ENCODE measurements at regions not wholly inside any gene's neighbourhood (a gene's known extent, or its start where the extent isn't known, plus 50 kb on each side); places are given as distances from the start of the nearest gene placed in this dataset.
"Not testable (repeated sequence)": the region's sequence is repeated elsewhere in the genome, so short reads cannot be mapped to it uniquely, and the experiment has no call there.

DNA sequence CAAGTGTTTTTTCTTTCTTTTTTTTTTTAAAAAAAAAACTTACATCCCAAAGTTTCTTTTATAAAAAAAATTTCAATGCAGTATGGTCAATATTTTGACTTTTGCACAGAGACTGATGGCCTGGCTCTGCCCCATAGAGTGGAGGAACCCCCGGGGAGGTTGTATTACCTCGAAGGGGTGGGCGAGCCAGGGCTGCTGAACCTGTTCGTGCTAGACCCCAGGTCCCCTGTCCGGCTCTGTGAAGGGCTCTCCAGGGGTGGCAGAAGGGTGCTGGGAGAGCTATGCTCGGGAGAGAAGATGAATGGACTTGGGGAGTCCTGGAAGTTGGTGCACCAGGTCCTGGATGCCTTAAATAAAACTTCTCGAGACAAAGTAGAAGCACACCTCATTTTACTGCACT is 446.4 kb upstream of the KLF6 start:
- Mint-ChIP-seq H3K4me1 (peaks cover 0 to 5% (median 0%) of the 10 kb centered on the region in 7 donors), H3K36me3 (peaks cover 0 to 3% (median 0%) of the 10 kb centered on the region in 5 donors), H3K27me3 (peaks cover 0 to 12% (median 0%) of the 10 kb centered on the region in 5 donors), H3K4me3 (no peak overlapping the region), H3K9me3 (peaks cover 0 to 4% (median 0%) of the 10 kb centered on the region in 11 donors), H3K27ac (no peak overlapping the region)
- peaks cover 0 to 11% of the 10 kb centered on the region in 2 donors for H3K4me1 ChIP-seq (ENCODE audit: control insufficient read depth in 2 of 2, insufficient read depth in 2 of 2, low read length in 2 of 2)
- POLR2A ChIA-PET = interaction anchor here (0.6 kb wide), 1 partner anchor 488 kb away, joined by 3 read pairs; no protein-coding TSS in a partner anchor
- DNase-seq = no peak
- H3K27me3 ChIP-seq (ENCODE audit: control insufficient read depth in 2 of 2, insufficient read depth in 2 of 2, low read length in 2 of 2) = no peaks in the 10 kb centered on the region
- no peak for ATAC-seq
- H3K4me3 ChIP-seq (ENCODE audit: low read length) = no peak overlapping the region
- H3K9me3 ChIP-seq (ENCODE audit: control insufficient read depth in 2 of 3, low read length in 3 of 3) = no peaks in the 10 kb centered on the region
- CTCF ChIA-PET = no interaction called here
- H3K36me3 ChIP-seq (ENCODE audit: control insufficient read depth in 2 of 3, insufficient read depth in 3 of 3, low read length in 3 of 3) = no peaks in the 10 kb centered on the region
- intact Hi-C loops (cut with micrococcal nuclease) = no loop called here
- no peak overlapping the region for H3K27ac ChIP-seq (ENCODE audit: low read depth, low read length)

DNA sequence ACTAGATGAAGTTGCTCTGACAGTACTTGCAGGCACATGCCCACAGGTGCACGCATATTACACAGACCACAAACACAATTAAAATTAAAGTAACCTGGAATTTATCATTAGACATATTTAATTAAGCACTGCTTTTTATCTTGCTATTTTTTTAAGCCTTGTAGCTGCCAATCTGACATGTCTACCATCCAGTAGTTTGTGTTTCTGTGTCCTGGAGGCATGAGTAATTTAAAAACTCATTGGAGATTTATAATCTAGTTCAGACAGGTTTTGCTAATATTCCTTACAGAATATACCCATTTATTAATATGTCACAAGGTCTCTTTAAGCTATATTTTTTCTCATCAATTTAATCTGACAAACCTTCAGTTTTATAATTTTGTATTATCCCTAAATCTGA is 445.0 kb upstream of the KLF6 start:
- ChIA-PET CTCF (no interaction called here), POLR2A (no interaction called here)
- H3K36me3 ChIP-seq (ENCODE audit: control insufficient read depth in 2 of 3, insufficient read depth in 3 of 3, low read length in 3 of 3) = no peaks in the 10 kb centered on the region
- Mint-ChIP-seq H3K27ac (no peak overlapping the region), H3K4me1 (peaks cover 0 to 5% (median 0%) of the 10 kb centered on the region in 7 donors), H3K27me3 (peaks cover 0 to 11% (median 0%) of the 10 kb centered on the region in 5 donors), H3K4me3 (no peak overlapping the region), H3K9me3 (peaks cover 0 to 2% (median 0%) of the 10 kb centered on the region in 11 donors), H3K36me3 (peaks cover 0 to 3% (median 0%) of the 10 kb centered on the region in 5 donors)
- no peak for DNase-seq
- no peak overlapping the region for H3K27ac ChIP-seq (ENCODE audit: low read depth, low read length)
- H3K9me3 ChIP-seq (ENCODE audit: control insufficient read depth in 2 of 3, low read length in 3 of 3) = no peaks in the 10 kb centered on the region
- H3K4me1 ChIP-seq (ENCODE audit: control insufficient read depth in 2 of 2, insufficient read depth in 2 of 2, low read length in 2 of 2) = no peaks in the 10 kb centered on the region
- no peak overlapping the region for H3K4me3 ChIP-seq (ENCODE audit: low read length)
- no peaks in the 10 kb centered on the region for H3K27me3 ChIP-seq (ENCODE audit: control insufficient read depth in 2 of 2, insufficient read depth in 2 of 2, low read length in 2 of 2)
- no peak for ATAC-seq
- intact Hi-C loops (cut with micrococcal nuclease) = no loop called here

DNA sequence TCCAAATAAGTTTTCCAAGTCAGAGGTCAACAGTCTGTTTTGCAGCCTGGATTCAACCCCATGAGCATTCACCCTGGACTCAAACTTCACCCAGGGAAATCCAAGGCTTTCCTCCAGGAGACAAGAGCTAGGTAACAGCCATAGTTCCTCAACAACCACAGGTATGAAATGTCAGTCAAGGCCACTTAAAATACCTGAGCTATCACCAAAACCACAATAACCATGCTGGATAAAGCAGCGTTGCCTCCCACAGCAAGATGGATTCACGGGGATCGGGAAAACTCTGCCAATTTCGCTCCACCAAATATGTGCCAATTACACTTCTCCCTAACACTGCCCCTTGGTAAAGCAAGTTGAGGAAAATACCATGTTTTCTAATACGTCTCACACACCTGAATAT is 444.1 kb upstream of the KLF6 start:
- CTCF ChIA-PET = interaction anchor here (0.6 kb wide), 1 partner anchor 202 kb away, joined by 3 read pairs; no protein-coding TSS in a partner anchor

DNA sequence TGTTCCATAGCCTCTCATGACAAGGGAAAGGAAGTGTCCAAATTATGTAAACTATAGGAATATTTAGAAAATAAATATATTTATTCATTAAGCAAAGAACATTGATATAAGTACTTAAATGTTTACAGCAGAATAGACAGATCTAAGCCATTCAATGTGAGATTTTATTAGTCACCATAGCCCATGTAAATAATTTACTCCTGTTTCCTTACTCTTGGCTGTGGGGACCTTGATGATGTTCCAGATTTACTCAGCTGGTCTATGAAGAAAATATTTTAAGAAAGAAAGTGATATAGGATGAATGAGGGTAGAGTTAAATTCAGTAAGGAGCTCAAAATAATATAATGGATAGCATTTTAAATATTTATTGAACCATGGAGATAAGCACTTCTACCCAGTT is 442.6 kb upstream of the KLF6 start:
- no peak for DNase-seq
- peaks cover 0 to 5% (median 0%) of the 10 kb centered on the region in 7 donors for H3K4me1 Mint-ChIP-seq
- CTCF ChIA-PET = no interaction called here
- peaks cover 0 to 4% (median 0%) of the 10 kb centered on the region in 5 donors for H3K36me3 Mint-ChIP-seq
- H3K9me3 ChIP-seq (ENCODE audit: control insufficient read depth in 2 of 3, low read length in 3 of 3) = no peaks in the 10 kb centered on the region
- no peaks in the 10 kb centered on the region for H3K27me3 ChIP-seq (ENCODE audit: control insufficient read depth in 2 of 2, insufficient read depth in 2 of 2, low read length in 2 of 2)
- no peaks in the 10 kb centered on the region for H3K36me3 ChIP-seq (ENCODE audit: control insufficient read depth in 2 of 3, insufficient read depth in 3 of 3, low read length in 3 of 3)
- no peak for ATAC-seq
- no peak overlapping the region for H3K27ac Mint-ChIP-seq
- H3K4me3 Mint-ChIP-seq = no peak overlapping the region
- H3K4me1 ChIP-seq (ENCODE audit: control insufficient read depth in 2 of 2, insufficient read depth in 2 of 2, low read length in 2 of 2) = no peaks in the 10 kb centered on the region
- POLR2A ChIA-PET = no interaction called here
- no peak overlapping the region for H3K27ac ChIP-seq (ENCODE audit: low read depth, low read length)
- peaks cover 0 to 11% (median 0%) of the 10 kb centered on the region in 5 donors for H3K27me3 Mint-ChIP-seq
- peaks cover 0 to 4% (median 0%) of the 10 kb centered on the region in 11 donors for H3K9me3 Mint-ChIP-seq
- H3K4me3 ChIP-seq (ENCODE audit: low read length) = no peak overlapping the region
- intact Hi-C loops (cut with micrococcal nuclease) = no loop called here

More for the DNA sequence above, 444.1 kb upstream of the KLF6 start:
- H3K9me3 ChIP-seq (ENCODE audit: control insufficient read depth in 2 of 3, low read length in 3 of 3) = no peaks in the 10 kb centered on the region
- Mint-ChIP-seq H3K4me3 (no peak overlapping the region), H3K27ac (peak overlapping the region in 1 of 9 donors; percentile 29), H3K36me3 (peaks cover 0 to 4% (median 0%) of the 10 kb centered on the region in 5 donors), H3K27me3 (peaks cover 0 to 11% (median 0%) of the 10 kb centered on the region in 5 donors), H3K9me3 (peaks cover 0 to 4% (median 0%) of the 10 kb centered on the region in 11 donors), H3K4me1 (peaks cover 0 to 5% (median 0%) of the 10 kb centered on the region in 7 donors)
- H3K4me3 ChIP-seq (ENCODE audit: low read length) = no peak overlapping the region
- no peaks in the 10 kb centered on the region for H3K4me1 ChIP-seq (ENCODE audit: control insufficient read depth in 2 of 2, insufficient read depth in 2 of 2, low read length in 2 of 2)
- ATAC-seq = no peak
- POLR2A ChIA-PET = interaction anchor here (1.0 kb wide), 1 partner anchor 424 kb away, joined by 3 read pairs; no protein-coding TSS in a partner anchor
- H3K27ac ChIP-seq (ENCODE audit: low read depth, low read length) = no peak overlapping the region
- no peaks in the 10 kb centered on the region for H3K36me3 ChIP-seq (ENCODE audit: control insufficient read depth in 2 of 3, insufficient read depth in 3 of 3, low read length in 3 of 3)
- no peak for DNase-seq
- intact Hi-C loops (cut with micrococcal nuclease) = no loop called here
- H3K27me3 ChIP-seq (ENCODE audit: control insufficient read depth in 2 of 2, insufficient read depth in 2 of 2, low read length in 2 of 2) = no peaks in the 10 kb centered on the region

DNA sequence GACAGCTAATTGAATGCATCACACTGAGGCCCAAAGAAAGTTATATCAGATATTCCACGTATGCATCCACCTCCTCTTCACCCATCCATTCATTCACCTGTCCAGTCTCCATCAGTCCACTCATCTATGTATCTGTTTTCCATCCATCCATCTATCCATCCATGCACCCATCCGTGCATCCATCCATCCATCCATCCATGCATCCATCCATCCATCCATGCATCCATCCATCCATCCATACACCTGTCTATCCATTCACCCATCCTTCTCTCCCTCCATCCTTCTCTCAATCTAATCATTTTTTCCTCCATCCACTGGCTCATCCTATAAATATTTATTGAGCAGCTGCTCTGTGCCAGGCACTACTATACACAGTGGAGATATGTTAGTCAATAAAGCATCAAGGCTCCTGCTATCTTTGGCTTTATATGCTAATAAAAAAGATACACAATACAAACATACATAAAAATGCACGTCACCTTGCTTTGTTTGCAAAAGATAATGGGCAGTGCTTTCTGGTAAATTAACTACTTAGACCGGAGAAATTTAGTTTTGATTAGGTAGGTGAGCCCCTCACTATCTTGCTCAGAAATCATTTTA is 442.0 kb upstream of the KLF6 start:
- Histone ChIP-seq H3K27me3 (ENCODE audit: control insufficient read depth in 2 of 2, insufficient read depth in 2 of 2, low read length in 2 of 2) (no peaks in the 10 kb centered on the region), H3K9me3 (ENCODE audit: control insufficient read depth in 2 of 3, low read length in 3 of 3) (no peaks in the 10 kb centered on the region), H3K36me3 (ENCODE audit: control insufficient read depth in 2 of 3, insufficient read depth in 3 of 3, low read length in 3 of 3) (no peaks in the 10 kb centered on the region), H3K4me3 (ENCODE audit: low read length) (no peak overlapping the region), H3K4me1 (ENCODE audit: control insufficient read depth in 2 of 2, insufficient read depth in 2 of 2, low read length in 2 of 2) (no peaks in the 10 kb centered on the region), H3K27ac (ENCODE audit: low read depth, low read length) (no peak overlapping the region)
- H3K36me3 Mint-ChIP-seq = peaks cover 0 to 1% (median 0%) of the 10 kb centered on the region in 5 donors
- H3K9me3 Mint-ChIP-seq = peaks cover 0 to 4% (median 0%) of the 10 kb centered on the region in 11 donors
- no peak overlapping the region for H3K4me3 Mint-ChIP-seq
- intact Hi-C loops (cut with micrococcal nuclease) = no loop called here
- peaks cover 0 to 11% (median 0%) of the 10 kb centered on the region in 5 donors for H3K27me3 Mint-ChIP-seq
- no peak overlapping the region for H3K27ac Mint-ChIP-seq
- ChIA-PET POLR2A (no interaction called here), CTCF (no interaction called here)
- no peak for ATAC-seq
- H3K4me1 Mint-ChIP-seq = peaks cover 0 to 2% (median 0%) of the 10 kb centered on the region in 7 donors
- no peak for DNase-seq

DNA sequence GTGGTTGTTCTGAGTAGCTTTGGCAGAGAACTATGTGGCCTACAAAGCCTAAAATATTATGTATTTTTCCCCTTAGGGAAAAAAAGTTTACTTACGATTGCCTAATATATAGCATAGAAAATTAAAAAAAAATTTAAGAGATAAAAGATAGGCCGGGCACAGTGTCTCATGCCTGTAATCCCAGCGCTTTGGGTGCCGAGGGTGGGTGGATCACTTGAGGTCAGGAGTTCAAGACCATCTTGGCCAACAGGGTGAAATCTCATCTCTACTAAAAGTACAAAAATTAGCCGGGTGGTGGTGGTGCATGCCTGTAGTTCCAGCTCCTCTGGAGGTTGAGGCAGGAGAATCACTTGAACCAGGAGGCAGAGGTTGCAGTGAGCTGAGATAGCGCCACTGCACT is 439.2 kb upstream of the KLF6 start:
- no peak overlapping the region for H3K27ac ChIP-seq (ENCODE audit: low read depth, low read length)
- POLR2A ChIA-PET = no interaction called here
- Mint-ChIP-seq H3K27ac (no peak overlapping the region), H3K9me3 (peaks cover 0 to 4% (median 0%) of the 10 kb centered on the region in 11 donors), H3K4me3 (no peak overlapping the region), H3K36me3 (peaks cover 0 to 3% (median 0%) of the 10 kb centered on the region in 5 donors), H3K27me3 (peaks cover 0 to 9% (median 0%) of the 10 kb centered on the region in 5 donors), H3K4me1 (no peaks in the 10 kb centered on the region)
- intact Hi-C loops (cut with micrococcal nuclease) = no loop called here
- no peak for ATAC-seq
- no peaks in the 10 kb centered on the region for H3K36me3 ChIP-seq (ENCODE audit: control insufficient read depth in 2 of 3, insufficient read depth in 3 of 3, low read length in 3 of 3)
- CTCF ChIA-PET = no interaction called here
- no peak for DNase-seq
- H3K4me1 ChIP-seq (ENCODE audit: control insufficient read depth in 2 of 2, insufficient read depth in 2 of 2, low read length in 2 of 2) = no peaks in the 10 kb centered on the region
- no peaks in the 10 kb centered on the region for H3K27me3 ChIP-seq (ENCODE audit: control insufficient read depth in 2 of 2, insufficient read depth in 2 of 2, low read length in 2 of 2)
- H3K9me3 ChIP-seq (ENCODE audit: control insufficient read depth in 2 of 3, low read length in 3 of 3) = no peaks in the 10 kb centered on the region
- H3K4me3 ChIP-seq (ENCODE audit: low read length) = no peak overlapping the region

DNA sequence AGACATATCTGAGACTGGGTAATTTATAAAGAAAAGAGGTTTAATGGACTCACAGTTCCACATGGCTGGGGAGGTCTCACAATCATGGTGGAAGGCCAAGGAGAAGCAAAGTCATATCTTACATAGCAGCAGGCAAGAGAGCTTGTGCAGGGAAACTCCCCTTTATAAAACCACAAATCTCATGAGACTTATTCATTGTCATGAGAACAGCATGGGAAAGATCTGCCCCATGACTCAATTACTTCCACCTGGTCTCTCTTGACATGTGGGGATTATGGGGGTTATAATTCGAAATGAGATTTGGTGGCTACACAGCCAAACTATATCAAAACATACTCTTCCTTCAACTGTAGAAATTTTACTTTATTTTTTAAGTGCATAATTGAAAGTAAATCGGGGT is 436.3 kb upstream of the KLF6 start:
- H3K27me3 ChIP-seq (ENCODE audit: control insufficient read depth in 2 of 2, insufficient read depth in 2 of 2, low read length in 2 of 2); H3K36me3 ChIP-seq (ENCODE audit: control insufficient read depth in 2 of 3, insufficient read depth in 3 of 3, low read length in 3 of 3); intact Hi-C loops (cut with micrococcal nuclease); H3K4me3 ChIP-seq (ENCODE audit: low read length); H3K9me3 ChIP-seq (ENCODE audit: control insufficient read depth in 2 of 3, low read length in 3 of 3); H3K27ac ChIP-seq (ENCODE audit: low read depth, low read length); POLR2A ChIA-PET; ATAC-seq; H3K4me1 ChIP-seq (ENCODE audit: control insufficient read depth in 2 of 2, insufficient read depth in 2 of 2, low read length in 2 of 2); H3K4me1 Mint-ChIP-seq; H3K27me3 Mint-ChIP-seq; H3K27ac Mint-ChIP-seq; DNase-seq; H3K4me3 Mint-ChIP-seq; CTCF ChIA-PET; H3K36me3 Mint-ChIP-seq; H3K9me3 Mint-ChIP-seq: not testable (repeated sequence)

Measured in naive thymus-derived CD4-positive, alpha-beta T cell (primary cell).